Esophagus muscularis mucosa (tissue), 4 donors: ENCODE measurements at regions not wholly inside any gene's neighbourhood (a gene's known extent, or its start where the extent isn't known, plus 50 kb on each side); places are given as distances from the start of the nearest gene placed in this dataset.

Source experiments
- DNase-seq: peaks from one replicate; pipeline ENCODE4 v3.0.0-alpha.2; 2017; ENCODE audit errors: extremely low spot score
- H3K27ac ChIP-seq, 4 donors: fragments of 200-600 bp; sonication (generic); replicated peaks in 1 of 4; 1 replicate in 3 of 4; 2 replicates in 1 of 4; pipeline ENCODE4 v1.5.1; 2016 to 2019; ENCODE audit warnings: mild to moderate bottlenecking in 1 of 4
- H3K27me3 ChIP-seq, 4 donors: fragments of 200-600 bp; sonication (generic); one replicate each; pipeline versions ENCODE4 v1.5.1 to v1.6.0; 2016 to 2019
- H3K36me3 ChIP-seq, 4 donors: fragments of 200-600 bp; sonication (generic); one replicate each; pipeline ENCODE4 v1.5.1; 2016 to 2019
- H3K4me1 ChIP-seq, 4 donors: fragments of 200-600 bp; sonication (generic); one replicate each; pipeline ENCODE4 v1.5.1; 2016 to 2019
- H3K4me3 ChIP-seq, 4 donors: fragments of 200-600 bp; sonication (generic); 1 replicate in 2 of 4; 2 replicates in 2 of 4; pipeline ENCODE4 v1.5.1; 2016 to 2019; ENCODE audit warnings: mild to moderate bottlenecking in 4 of 4, moderate library complexity in 1 of 4
- H3K9me3 ChIP-seq, 4 donors: fragments of 200-600 bp; sonication (generic); 1 replicate in 3 of 4; 2 replicates in 1 of 4; pipeline ENCODE4 v1.5.1; 2016 to 2019
- CTCF ChIP-seq, 3 experiments: fragments of 200-600 bp in 2 of 3; fragments of 450-650 bp in 1 of 3; sonication (generic) in 2 of 3; IDR thresholded peaks; one replicate each; pipeline ENCODE4 v1.5.1; 2017 to 2019; ENCODE audit warnings: antibody characterized with exemption in 3 of 3, mild to moderate bottlenecking in 2 of 3, moderate library complexity in 1 of 3
- EP300 ChIP-seq: sonication (generic); formaldehyde crosslinking; IDR thresholded peaks from one replicate; pipeline ENCODE4 v1.6.1; 2017; ENCODE audit warnings: antibody characterized with exemption
- POLR2A ChIP-seq: fragments of 450-650 bp; IDR thresholded peaks from one replicate; pipeline ENCODE4 v1.6.1; 2017; ENCODE audit warnings: antibody characterized with exemption, moderate library complexity, mild to moderate bottlenecking, low read depth
- POLR2AphosphoS5 ChIP-seq, 2 donors: sonication (generic); formaldehyde crosslinking; IDR thresholded peaks; one replicate each; pipeline ENCODE4 v1.6.1; 2017; ENCODE audit warnings: antibody characterized with exemption in 2 of 2
- WGBS: methylation state at CpG from one replicate; pipeline ENCODE4 v1.1.5; 2018; 5-methylcytosine and 5-hydroxymethylcytosine counted together
- intact Hi-C: fragments of 100-400 bp; cut with DNase I; formaldehyde crosslinking; loops from one replicate; pipeline ENCODE4 v1.15.1; 2023

GRCh38 chr5:154566146-154566680 is 88.2 kb upstream of the HAND1 start:
- intact Hi-C loops, result no loop called here
- H3K4me1 ChIP-seq, result no peaks in the 10 kb centered on the region
- H3K9me3 ChIP-seq, result no peaks in the 10 kb centered on the region
- 91% methylated on average over 5 of the region's 5 CpGs for WGBS
- H3K27ac ChIP-seq, result no peak overlapping the region
- DNase-seq, result peak; percentile 86
- H3K36me3 ChIP-seq, result no peaks in the 10 kb centered on the region
- peaks cover 0 to 32% (median 0%) of the 10 kb centered on the region in 4 donors for H3K27me3 ChIP-seq
- TF ChIP-seq CTCF (IDR thresholded peaks at IDR 0.05) (no peak), POLR2AphosphoS5 (IDR thresholded peaks at IDR 0.05) (no peak), POLR2A (no peak), EP300 (no peak)
- no peak overlapping the region for H3K4me3 ChIP-seq

GRCh38 chr5:154565123-154565522 is 87.1 kb upstream of the HAND1 start:
- WGBS, result 94% methylated on average over 5 of the region's 5 CpGs
- TF ChIP-seq EP300, result no peak
- no peak for TF ChIP-seq POLR2A
- no peak for TF ChIP-seq CTCF (IDR thresholded peaks at IDR 0.05)
- TF ChIP-seq POLR2AphosphoS5 (IDR thresholded peaks at IDR 0.05), result no peak

GRCh38 chr5:154562244-154562880 is 84.3 kb upstream of the HAND1 start:
- Histone ChIP-seq H3K9me3 (no peaks in the 10 kb centered on the region), H3K36me3 (no peaks in the 10 kb centered on the region), H3K4me1 (no peaks in the 10 kb centered on the region), H3K27ac (no peak overlapping the region), H3K4me3 (no peak overlapping the region), H3K27me3 (peaks cover 0 to 24% (median 0%) of the 10 kb centered on the region in 4 donors)
- peak; percentile 50 for DNase-seq
- no peak for TF ChIP-seq EP300
- no peak for TF ChIP-seq CTCF (IDR thresholded peaks at IDR 0.05)
- TF ChIP-seq POLR2AphosphoS5 (IDR thresholded peaks at IDR 0.05), result no peak
- TF ChIP-seq POLR2A, result no peak
- intact Hi-C loops, result no loop called here
- 87% methylated on average over 4 of the region's 4 CpGs for WGBS

More at GRCh38 chr5:154565123-154565522, 87.1 kb upstream of the HAND1 start:
- Histone ChIP-seq H3K27me3 (peaks cover 0 to 32% (median 0%) of the 10 kb centered on the region in 4 donors), H3K36me3 (no peaks in the 10 kb centered on the region), H3K4me1 (no peaks in the 10 kb centered on the region), H3K27ac (no peak overlapping the region), H3K9me3 (no peaks in the 10 kb centered on the region), H3K4me3 (no peak overlapping the region)
- peak; percentile 55 for DNase-seq
- intact Hi-C loops, result no loop called here

GRCh38 chr5:154559398-154560276 is 81.6 kb upstream of the HAND1 start:
- Histone ChIP-seq H3K27ac (no peak overlapping the region), H3K4me1 (no peaks in the 10 kb centered on the region), H3K4me3 (no peak overlapping the region), H3K9me3 (no peaks in the 10 kb centered on the region), H3K27me3 (peaks cover 0 to 5% (median 0%) of the 10 kb centered on the region in 4 donors), H3K36me3 (no peaks in the 10 kb centered on the region)
- peak; percentile 75 for DNase-seq
- TF ChIP-seq POLR2AphosphoS5 (IDR thresholded peaks at IDR 0.05) (no peak), POLR2A (no peak), EP300 (no peak), CTCF (IDR thresholded peaks at IDR 0.05) (no peak)
- 75% methylated on average over 6 of the region's 6 CpGs for WGBS
- intact Hi-C loops, result no loop called here
